Liver (tissue), 7 donors: ENCODE measurements at regions not wholly inside any gene's neighbourhood (a gene's known extent, or its start where the extent isn't known, plus 50 kb on each side); places are given as distances from the start of the nearest gene placed in this dataset.

ENCODE experiments used
- DNase-seq: peaks from one replicate; pipeline ENCODE4 v3.0.0-alpha.2; 2017; ENCODE audit warnings: low spot score
- H3K27ac ChIP-seq, 2 donors: one replicate each; pipeline ENCODE4 v1.7.0; 2013; ENCODE audit warnings: inconsistent platforms in 2 of 2, low read length in 2 of 2, control low read depth in 1 of 2, low read depth in 1 of 2, mild to moderate bottlenecking in 1 of 2
- H3K27me3 ChIP-seq, 4 donors: one replicate each; pipeline versions ENCODE4 v1.6.1 to v1.7.0; 2013; ENCODE audit warnings: low read length in 3 of 4, inconsistent platforms in 1 of 4, mild to moderate bottlenecking in 1 of 4, moderate library complexity in 1 of 4; ENCODE audit not compliant: control insufficient read depth in 4 of 4, insufficient read depth in 4 of 4
- H3K36me3 ChIP-seq, 4 donors: one replicate each; pipeline versions ENCODE4 v1.6.1 to v1.7.0; 2013; ENCODE audit warnings: low read length in 3 of 4, mild to moderate bottlenecking in 3 of 4, low read depth in 1 of 4, moderate library complexity in 1 of 4; ENCODE audit not compliant: control insufficient read depth in 4 of 4, insufficient read depth in 3 of 4
- H3K4me1 ChIP-seq, 4 donors: one replicate each; pipeline versions ENCODE4 v1.6.1 to v1.7.0; 2013; ENCODE audit warnings: low read length in 3 of 4, mild to moderate bottlenecking in 3 of 4, moderate library complexity in 1 of 4; ENCODE audit not compliant: control insufficient read depth in 4 of 4, insufficient read depth in 4 of 4
- H3K4me3 ChIP-seq, 3 donors: one replicate each; pipeline versions ENCODE4 v1.6.1 to v1.7.0; 2013; ENCODE audit warnings: low read length in 3 of 3, control low read depth in 1 of 3, low read depth in 1 of 3, mild to moderate bottlenecking in 1 of 3
- H3K9ac ChIP-seq, 2 donors: one replicate each; pipeline ENCODE4 v1.7.0; 2013; ENCODE audit warnings: low read length in 2 of 2, mild to moderate bottlenecking in 2 of 2, moderate library complexity in 2 of 2, control low read depth in 1 of 2, low read depth in 1 of 2
- H3K9me3 ChIP-seq, 4 donors: one replicate each; pipeline versions ENCODE4 v1.6.1 to v1.7.0; 2013; ENCODE audit warnings: low read length in 3 of 4; ENCODE audit not compliant: control insufficient read depth in 4 of 4
- EGR1 ChIP-seq, 2 donors: IDR thresholded peaks; 2 replicates each; pipeline ENCODE4 v1.6.1; 2016 to 2018; ENCODE audit warnings: antibody characterized with exemption in 2 of 2, low read depth in 2 of 2
- FOXA1 ChIP-seq: IDR thresholded peaks from 2 replicates; pipeline ENCODE4 v1.6.1; 2016; ENCODE audit warnings: antibody characterized with exemption
- FOXA2 ChIP-seq: IDR thresholded peaks from 2 replicates; pipeline ENCODE4 v1.6.1; 2016; ENCODE audit warnings: antibody characterized with exemption
- HNF4A ChIP-seq, 2 donors: conservative IDR thresholded peaks; 2 replicates each; pipeline ENCODE4 v1.6.1; 2016; ENCODE audit warnings: antibody characterized with exemption in 2 of 2, mild to moderate bottlenecking in 2 of 2
- HNF4G ChIP-seq: IDR thresholded peaks from 2 replicates; pipeline ENCODE4 v1.6.1; 2016; ENCODE audit warnings: antibody characterized with exemption
- JUND ChIP-seq, 2 donors: IDR thresholded peaks; 2 replicates each; pipeline ENCODE4 v1.6.1; 2016; ENCODE audit warnings: antibody characterized with exemption in 2 of 2
- MAX ChIP-seq: IDR thresholded peaks from 2 replicates; pipeline ENCODE4 v1.6.1; 2016; ENCODE audit warnings: antibody characterized with exemption
- NR2F2 ChIP-seq: IDR thresholded peaks from 2 replicates; pipeline ENCODE4 v1.6.1; 2016; ENCODE audit warnings: antibody characterized with exemption
- RAD21 ChIP-seq, 2 donors: IDR thresholded peaks; 2 replicates each; pipeline ENCODE4 v1.6.1; 2016; ENCODE audit warnings: antibody characterized with exemption in 2 of 2, mild to moderate bottlenecking in 2 of 2
- RXRA ChIP-seq, 2 donors: IDR thresholded peaks; 2 replicates each; pipeline ENCODE4 v1.6.1; 2017 to 2018; ENCODE audit warnings: antibody characterized with exemption in 2 of 2, mild to moderate bottlenecking in 1 of 2
- TAF1 ChIP-seq: conservative IDR thresholded peaks from 2 replicates; pipeline ENCODE4 v1.6.1; 2016; ENCODE audit warnings: antibody characterized with exemption, mild to moderate bottlenecking
- ZBTB33 ChIP-seq: IDR thresholded peaks from 2 replicates; pipeline ENCODE4 v1.6.1; 2016; ENCODE audit warnings: antibody characterized with exemption
- WGBS: extraction: QIAGEN DNeasy Blood & Tissue Kit; methylation state at CpG from one replicate; pipeline ENCODE4 v1.1.7; 2013; 5-methylcytosine and 5-hydroxymethylcytosine counted together
- TF ChIP-seq, protein P1 (sequence below): IDR thresholded peaks from 2 replicates; pipeline ENCODE4 v1.6.1; 2016; ENCODE audit warnings: antibody characterized with exemption
- TF ChIP-seq, protein P2 (sequence below): IDR thresholded peaks from 2 replicates; pipeline ENCODE4 v1.6.1; 2016; ENCODE audit warnings: antibody characterized with exemption, mild to moderate bottlenecking
- donor health status: healthy.
- donor health status: healthy.
- donor health status: healthy.
- donor health status: healthy.

DNA sequence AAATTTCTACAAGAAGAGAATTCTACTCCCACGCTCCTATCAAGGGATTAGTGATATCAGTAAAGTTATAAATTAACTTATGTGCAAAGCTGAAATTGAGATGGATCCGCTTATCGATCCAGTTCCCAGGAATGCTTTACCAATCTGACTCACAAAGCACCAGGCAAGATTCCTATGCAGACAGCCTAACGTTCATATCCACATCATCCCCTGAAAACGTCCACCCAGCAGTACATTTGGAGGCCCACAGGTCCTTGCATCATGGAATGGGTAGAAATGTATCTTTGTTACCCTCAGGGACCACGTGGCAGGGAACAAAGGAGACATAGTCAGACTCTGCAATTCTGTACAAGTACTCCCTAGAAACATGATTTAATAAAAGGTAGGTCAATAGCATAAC lies 147.4 kb downstream of the ESM1 start (continued):
- TF ChIP-seq, protein P1, sequence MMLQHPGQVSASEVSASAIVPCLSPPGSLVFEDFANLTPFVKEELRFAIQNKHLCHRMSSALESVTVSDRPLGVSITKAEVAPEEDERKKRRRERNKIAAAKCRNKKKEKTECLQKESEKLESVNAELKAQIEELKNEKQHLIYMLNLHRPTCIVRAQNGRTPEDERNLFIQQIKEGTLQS: peak; percentile 51
- TF ChIP-seq ZBTB33: no peak
- no peak for TF ChIP-seq HNF4G

- no peaks in the 10 kb centered on the region for H3K36me3 ChIP-seq
- peaks cover 6 to 36% (median 27%) of the 10 kb centered on the region in 4 donors for H3K4me1 ChIP-seq
- no peaks in the 10 kb centered on the region for H3K27me3 ChIP-seq
- TF ChIP-seq, protein P2, sequence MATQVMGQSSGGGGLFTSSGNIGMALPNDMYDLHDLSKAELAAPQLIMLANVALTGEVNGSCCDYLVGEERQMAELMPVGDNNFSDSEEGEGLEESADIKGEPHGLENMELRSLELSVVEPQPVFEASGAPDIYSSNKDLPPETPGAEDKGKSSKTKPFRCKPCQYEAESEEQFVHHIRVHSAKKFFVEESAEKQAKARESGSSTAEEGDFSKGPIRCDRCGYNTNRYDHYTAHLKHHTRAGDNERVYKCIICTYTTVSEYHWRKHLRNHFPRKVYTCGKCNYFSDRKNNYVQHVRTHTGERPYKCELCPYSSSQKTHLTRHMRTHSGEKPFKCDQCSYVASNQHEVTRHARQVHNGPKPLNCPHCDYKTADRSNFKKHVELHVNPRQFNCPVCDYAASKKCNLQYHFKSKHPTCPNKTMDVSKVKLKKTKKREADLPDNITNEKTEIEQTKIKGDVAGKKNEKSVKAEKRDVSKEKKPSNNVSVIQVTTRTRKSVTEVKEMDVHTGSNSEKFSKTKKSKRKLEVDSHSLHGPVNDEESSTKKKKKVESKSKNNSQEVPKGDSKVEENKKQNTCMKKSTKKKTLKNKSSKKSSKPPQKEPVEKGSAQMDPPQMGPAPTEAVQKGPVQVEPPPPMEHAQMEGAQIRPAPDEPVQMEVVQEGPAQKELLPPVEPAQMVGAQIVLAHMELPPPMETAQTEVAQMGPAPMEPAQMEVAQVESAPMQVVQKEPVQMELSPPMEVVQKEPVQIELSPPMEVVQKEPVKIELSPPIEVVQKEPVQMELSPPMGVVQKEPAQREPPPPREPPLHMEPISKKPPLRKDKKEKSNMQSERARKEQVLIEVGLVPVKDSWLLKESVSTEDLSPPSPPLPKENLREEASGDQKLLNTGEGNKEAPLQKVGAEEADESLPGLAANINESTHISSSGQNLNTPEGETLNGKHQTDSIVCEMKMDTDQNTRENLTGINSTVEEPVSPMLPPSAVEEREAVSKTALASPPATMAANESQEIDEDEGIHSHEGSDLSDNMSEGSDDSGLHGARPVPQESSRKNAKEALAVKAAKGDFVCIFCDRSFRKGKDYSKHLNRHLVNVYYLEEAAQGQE: no peak
- TF ChIP-seq NR2F2: no peak
- TF ChIP-seq TAF1: no peak
- TF ChIP-seq FOXA1: no peak
- TF ChIP-seq EGR1 (IDR thresholded peaks at IDR 0.05; ENCODE audit: low read depth in 2 of 2): no peak
- TF ChIP-seq JUND (IDR thresholded peaks at IDR 0.05): no peak
- TF ChIP-seq RXRA (IDR thresholded peaks at IDR 0.05): no peak
- TF ChIP-seq RAD21 (IDR thresholded peaks at IDR 0.05): no peak
- no peak for TF ChIP-seq HNF4G
- TF ChIP-seq FOXA2: no peak
- no peak for TF ChIP-seq MAX
- no peak overlapping the region for H3K9ac ChIP-seq
- no peak overlapping the region for H3K27ac ChIP-seq
- 86% methylated on average over 7 of the region's 7 CpGs for WGBS
- DNase-seq: no peak
- no peaks in the 10 kb centered on the region for H3K9me3 ChIP-seq
- no peak overlapping the region for H3K4me3 ChIP-seq
Measured at GRCh38 chr5:54837093-54837492, 148.3 kb downstream of the ESM1 start.

DNA sequence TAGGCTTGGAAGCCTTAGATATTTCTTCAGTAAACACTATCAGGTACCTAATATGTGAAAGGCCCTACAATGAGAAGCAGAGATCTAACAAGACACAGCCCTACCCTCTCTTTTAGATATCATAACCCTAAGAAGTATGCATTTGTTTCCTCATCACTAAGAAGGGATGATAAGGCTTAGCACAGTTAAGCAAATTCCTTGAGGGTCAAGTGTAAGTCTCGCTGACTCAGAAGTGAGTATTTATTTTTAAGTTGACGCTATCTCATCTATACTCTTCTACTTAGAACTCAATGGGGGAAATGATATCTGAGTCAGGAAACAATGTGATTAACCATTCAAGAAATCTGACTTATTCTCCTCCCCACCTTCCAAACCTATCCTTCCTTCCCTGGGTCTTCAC lies 149.7 kb downstream of the ESM1 start:
- Histone ChIP-seq H3K4me1 (peaks cover 6 to 36% (median 27%) of the 10 kb centered on the region in 4 donors), H3K27ac (no peak overlapping the region), H3K36me3 (no peaks in the 10 kb centered on the region), H3K9ac (no peak overlapping the region), H3K9me3 (no peaks in the 10 kb centered on the region), H3K27me3 (no peaks in the 10 kb centered on the region), H3K4me3 (no peak overlapping the region)
- TF ChIP-seq EGR1 (IDR thresholded peaks at IDR 0.05; ENCODE audit: low read depth in 2 of 2): no peak
- TF ChIP-seq, protein P2: no peak
- TF ChIP-seq HNF4A (conservative IDR thresholded peaks at IDR 0.05): no peak
- WGBS: 83% methylated on average over 2 of the region's 2 CpGs
- DNase-seq: no peak
